Gastroesophageal sphincter (tissue), 3 donors: ENCODE measurements at regions not wholly inside any gene's neighbourhood (a gene's known extent, or its start where the extent isn't known, plus 50 kb on each side); places are given as distances from the start of the nearest gene placed in this dataset.

Experiments
- EP300 ChIP-seq: sonication (generic); formaldehyde crosslinking; IDR thresholded peaks from one replicate; pipeline ENCODE4 v1.6.1; 2017; ENCODE audit warnings: antibody characterized with exemption, mild to moderate bottlenecking
- POLR2A ChIP-seq, 2 donors: fragments of 450-650 bp; IDR thresholded peaks; one replicate each; pipeline ENCODE4 v1.6.1; 2017; ENCODE audit warnings: antibody characterized with exemption in 2 of 2, mild to moderate bottlenecking in 2 of 2, moderate library complexity in 1 of 2
- POLR2AphosphoS5 ChIP-seq: sonication (generic); formaldehyde crosslinking; IDR thresholded peaks from one replicate; pipeline ENCODE4 v1.6.1; 2017; ENCODE audit warnings: antibody characterized with exemption
- TF ChIP-seq, protein P1 (sequence below), 4 experiments: fragments of 200-600 bp in 2 of 4; fragments of 450-650 bp in 2 of 4; sonication (generic) in 1 of 4; IDR thresholded peaks; one replicate each; pipeline ENCODE4 v1.5.1; 2017 to 2019; ENCODE audit warnings: antibody characterized with exemption in 4 of 4, mild to moderate bottlenecking in 2 of 4, moderate library complexity in 2 of 4

- TF ChIP-seq, protein P1, sequence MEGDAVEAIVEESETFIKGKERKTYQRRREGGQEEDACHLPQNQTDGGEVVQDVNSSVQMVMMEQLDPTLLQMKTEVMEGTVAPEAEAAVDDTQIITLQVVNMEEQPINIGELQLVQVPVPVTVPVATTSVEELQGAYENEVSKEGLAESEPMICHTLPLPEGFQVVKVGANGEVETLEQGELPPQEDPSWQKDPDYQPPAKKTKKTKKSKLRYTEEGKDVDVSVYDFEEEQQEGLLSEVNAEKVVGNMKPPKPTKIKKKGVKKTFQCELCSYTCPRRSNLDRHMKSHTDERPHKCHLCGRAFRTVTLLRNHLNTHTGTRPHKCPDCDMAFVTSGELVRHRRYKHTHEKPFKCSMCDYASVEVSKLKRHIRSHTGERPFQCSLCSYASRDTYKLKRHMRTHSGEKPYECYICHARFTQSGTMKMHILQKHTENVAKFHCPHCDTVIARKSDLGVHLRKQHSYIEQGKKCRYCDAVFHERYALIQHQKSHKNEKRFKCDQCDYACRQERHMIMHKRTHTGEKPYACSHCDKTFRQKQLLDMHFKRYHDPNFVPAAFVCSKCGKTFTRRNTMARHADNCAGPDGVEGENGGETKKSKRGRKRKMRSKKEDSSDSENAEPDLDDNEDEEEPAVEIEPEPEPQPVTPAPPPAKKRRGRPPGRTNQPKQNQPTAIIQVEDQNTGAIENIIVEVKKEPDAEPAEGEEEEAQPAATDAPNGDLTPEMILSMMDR (IDR thresholded peaks at IDR 0.05): no peak
- no peak for TF ChIP-seq POLR2A (IDR thresholded peaks at IDR 0.05)
- no peak for TF ChIP-seq EP300
- TF ChIP-seq POLR2AphosphoS5: no peak
These were observed 214.0 kb upstream of the MAST4 start for GRCh38 chr5:66382152-66382551.
